ENCODE measurements at regions not wholly inside any gene's neighbourhood (a gene's known extent, or its start where the extent isn't known, plus 50 kb on each side); places are given as distances from the start of the nearest gene placed in this dataset.

GRCh38 chr10:78913219-78914059, 155.3 kb upstream of the ZMIZ1 start:
- DNase-seq (ENCODE audit: low read depth, low spot score) = no peak

DNA sequence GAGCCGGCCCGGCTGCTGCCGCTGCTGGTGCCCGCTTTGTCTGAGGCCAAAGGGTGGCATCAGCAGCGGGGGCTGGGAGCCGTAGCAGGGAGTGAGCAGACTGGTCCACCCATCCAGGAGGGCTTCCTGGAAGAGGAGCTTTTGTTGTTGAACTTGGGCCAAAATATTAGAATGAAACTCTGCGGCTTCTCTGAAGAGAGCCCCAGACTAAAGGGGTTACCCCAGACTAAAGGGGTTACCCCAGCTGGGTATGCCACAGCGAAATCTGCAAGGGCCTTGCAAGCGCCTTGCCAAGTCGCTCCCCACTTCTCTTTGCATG, 154.7 kb upstream of the ZMIZ1 start:
- DNase-seq (ENCODE audit: low read depth, low spot score) = no peak

- DNase-seq (ENCODE audit: low read depth, low spot score) = no peak
Observed at GRCh38 chr10:78914502-78915189, 154.1 kb upstream of the ZMIZ1 start.

DNA sequence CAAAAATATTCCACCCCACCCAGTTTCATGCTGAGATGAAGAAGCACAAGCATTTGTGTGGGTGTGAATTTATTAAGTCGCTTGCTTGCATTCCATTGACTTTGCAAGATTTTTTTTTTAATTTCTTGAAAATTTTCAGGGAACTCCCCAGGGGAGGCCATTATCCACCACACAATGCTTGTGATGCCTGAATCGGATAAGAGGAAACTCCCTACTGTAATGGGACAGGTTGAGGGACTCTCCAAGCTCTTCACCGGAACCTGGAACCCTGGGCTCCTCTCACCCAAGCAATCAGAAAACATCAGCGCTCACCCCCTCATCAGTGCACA, 153.6 kb upstream of the ZMIZ1 start:
- DNase-seq (ENCODE audit: low read depth, low spot score) = no peak

- no peak for DNase-seq (ENCODE audit: low read depth, low spot score)
Observed at GRCh38 chr10:78916227-78916626, 152.5 kb upstream of the ZMIZ1 start.

DNA sequence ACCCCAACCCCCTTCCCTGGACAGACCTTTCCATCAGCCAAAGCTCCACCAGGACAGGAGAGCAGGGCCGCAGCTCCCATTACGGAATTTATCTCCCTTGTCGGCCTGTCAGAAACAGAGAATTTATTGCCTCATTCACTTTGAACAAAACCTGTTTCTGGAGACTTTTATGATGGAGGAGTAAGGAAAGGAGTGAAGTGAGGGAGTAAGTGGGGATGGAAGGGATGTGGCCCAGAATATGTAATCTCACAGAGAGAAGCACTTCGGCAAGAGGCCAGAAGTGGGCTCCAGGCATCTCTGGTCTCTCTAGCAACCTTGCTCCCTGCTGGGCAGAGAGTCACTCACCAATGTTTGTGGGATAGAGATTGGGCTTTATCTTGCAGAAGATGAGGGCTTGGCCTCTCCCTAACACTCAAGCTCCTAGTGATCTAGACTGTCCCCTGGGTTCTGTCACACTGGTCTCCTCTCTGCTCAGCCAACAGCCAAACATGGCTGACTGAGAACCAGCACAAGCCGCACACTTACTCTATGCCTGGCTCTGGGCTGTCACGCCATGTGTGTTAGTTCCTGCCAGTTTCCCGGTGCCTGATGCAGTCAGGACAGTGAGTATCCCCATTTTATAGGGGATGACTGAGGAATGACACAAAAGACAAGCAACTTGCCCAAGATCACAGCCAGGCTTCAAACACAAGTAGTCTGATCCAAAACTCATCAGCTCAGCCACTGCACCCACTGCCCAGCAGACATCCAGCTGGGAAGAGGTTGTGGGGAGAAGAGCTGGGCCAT, 149.4 kb upstream of the ZMIZ1 start:
- DNase-seq (ENCODE audit: low read depth, low spot score) = no peak

GRCh38 chr10:78920011-78920410, 148.8 kb upstream of the ZMIZ1 start:
- DNase-seq (ENCODE audit: low read depth, low spot score) = no peak

GRCh38 chr10:78921895-78922294, 146.9 kb upstream of the ZMIZ1 start:
- no peak for DNase-seq (ENCODE audit: low read depth, low spot score)

DNA sequence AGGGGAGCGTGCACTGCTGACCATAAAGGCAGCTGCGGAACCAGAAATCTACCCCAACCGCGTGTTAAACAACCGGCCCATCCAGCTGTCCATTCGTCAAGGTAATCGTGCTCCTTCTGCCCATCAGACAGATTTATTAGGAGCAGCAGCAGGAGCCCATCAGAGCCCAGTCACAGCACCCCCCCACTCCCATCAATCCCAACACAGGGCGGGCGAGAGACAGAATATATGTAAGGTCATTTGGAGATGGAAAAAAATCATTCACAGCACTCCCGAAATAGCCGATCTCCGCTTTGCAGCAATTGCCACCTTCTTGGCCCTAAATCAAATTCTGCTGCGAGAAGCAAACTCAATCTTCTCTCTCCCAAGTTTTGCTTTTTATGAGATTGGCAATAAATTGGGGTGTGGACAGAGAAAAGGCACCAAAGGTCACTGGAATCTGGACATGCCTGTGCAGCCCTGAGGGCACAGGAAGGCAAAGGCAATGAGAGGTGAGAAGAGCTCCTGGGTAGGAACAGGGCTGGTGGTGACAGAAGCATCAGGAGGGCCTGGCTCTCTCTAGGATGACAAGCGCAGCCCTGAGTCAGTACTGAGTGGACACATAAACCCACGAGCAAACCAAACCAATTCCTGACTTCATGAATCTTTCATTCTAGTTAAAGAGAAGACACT, 145.0 kb upstream of the ZMIZ1 start:
- no peak for DNase-seq (ENCODE audit: low read depth, low spot score)

- no peak for DNase-seq (ENCODE audit: low read depth, low spot score)
Observed at GRCh38 chr10:78924319-78925003, 144.3 kb upstream of the ZMIZ1 start.

DNA sequence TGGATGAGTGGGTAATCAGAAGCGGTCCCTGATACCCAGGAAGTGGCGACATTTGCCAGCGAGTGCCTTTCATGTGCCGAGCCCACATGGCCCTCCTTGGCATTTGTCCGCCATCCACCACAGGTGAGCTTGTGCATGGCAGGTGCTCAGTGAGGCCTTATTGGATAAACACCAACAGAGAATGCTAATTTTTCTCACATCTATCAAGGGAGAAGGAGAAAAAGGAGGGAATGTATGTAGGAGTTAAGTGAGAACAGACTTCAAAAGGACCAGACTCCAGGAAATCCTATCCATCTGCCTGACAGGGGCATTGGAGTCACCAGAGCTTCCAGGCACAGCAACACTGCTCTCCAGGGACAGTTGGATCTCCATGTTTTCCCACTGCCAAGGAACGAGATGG, 143.5 kb upstream of the ZMIZ1 start:
- DNase-seq (ENCODE audit: low read depth, low spot score) = no peak

- no peak for DNase-seq (ENCODE audit: low read depth, low spot score)
Observed at GRCh38 chr10:78925800-78926319, 142.9 kb upstream of the ZMIZ1 start.

- DNase-seq (ENCODE audit: low read depth, low spot score) = no peak
Observed at GRCh38 chr10:78927257-78927995, 141.3 kb upstream of the ZMIZ1 start.

- DNase-seq (ENCODE audit: low read depth, low spot score) = no peak
Observed at GRCh38 chr10:78928330-78928729, 140.4 kb upstream of the ZMIZ1 start.

GRCh38 chr10:78929541-78929940, 139.2 kb upstream of the ZMIZ1 start:
- DNase-seq (ENCODE audit: low read depth, low spot score) = no peak

GRCh38 chr10:78931321-78932053, 137.3 kb upstream of the ZMIZ1 start:
- DNase-seq (ENCODE audit: low read depth, low spot score) = peak; percentile 96

DNA sequence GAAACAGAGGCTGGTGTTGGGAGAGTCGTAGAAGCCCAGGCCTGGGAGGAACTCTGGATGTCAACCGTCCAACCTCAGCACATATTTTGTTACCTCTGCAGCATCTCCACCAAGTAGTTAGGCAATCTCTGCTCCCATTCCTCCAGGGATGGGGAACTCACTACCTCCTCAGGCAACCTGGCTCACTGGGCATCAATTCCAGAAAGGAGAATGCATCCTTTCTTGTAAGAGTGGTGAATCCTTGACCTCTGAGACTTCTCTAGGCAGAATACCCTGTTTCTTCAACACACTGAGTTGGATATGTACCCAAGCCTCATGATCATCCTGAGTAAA, 136.7 kb upstream of the ZMIZ1 start:
- DNase-seq (ENCODE audit: low read depth, low spot score) = no peak

DNA sequence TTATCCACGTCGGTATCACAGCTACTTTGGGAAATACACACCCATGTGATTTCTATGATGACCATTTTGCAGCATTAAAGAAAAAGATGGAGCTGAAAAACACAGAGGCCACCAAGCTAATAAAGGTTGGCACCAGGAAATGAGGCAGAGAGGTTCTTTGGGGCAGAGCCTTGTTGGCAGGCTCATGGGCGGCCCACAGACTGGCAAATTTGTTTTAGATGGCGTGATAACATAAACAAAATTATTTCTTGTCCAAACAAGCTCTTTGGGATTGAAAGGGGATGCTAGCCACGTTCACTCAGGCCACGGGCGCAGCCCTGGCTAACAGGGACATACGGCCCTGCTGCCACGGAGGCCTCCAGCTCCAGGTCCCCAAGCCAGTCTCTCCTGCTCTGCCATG, 135.9 kb upstream of the ZMIZ1 start:
- no peak for DNase-seq (ENCODE audit: low read depth, low spot score)

- no peak for DNase-seq (ENCODE audit: low read depth, low spot score)
Observed at GRCh38 chr10:78933828-78934531, 134.8 kb upstream of the ZMIZ1 start.

- DNase-seq (ENCODE audit: low read depth, low spot score) = no peak
Observed at GRCh38 chr10:78934532-78934898, 134.3 kb upstream of the ZMIZ1 start.

All from brain pericyte (primary cell).